ENCODE measurements at regions not wholly inside any gene's neighbourhood (a gene's known extent, or its start where the extent isn't known, plus 50 kb on each side); places are given as distances from the start of the nearest gene placed in this dataset.

- TF ChIP-seq POLR2AphosphoS5 (IDR thresholded peaks at IDR 0.05; ENCODE audit: low read depth, low read length) (no peak), POLR2A (IDR thresholded peaks at IDR 0.05; ENCODE audit: low read depth, low read length) (no peak), TAF1 (IDR thresholded peaks at IDR 0.05; ENCODE audit: borderline replicate concordance, low read depth, low read length) (no peak)
These were observed 135.8 kb upstream of the TMEM72 start for GRCh38 chr10:44775402-44775741.
